Transverse colon (tissue), 3 donors: ENCODE measurements at regions not wholly inside any gene's neighbourhood (a gene's known extent, or its start where the extent isn't known, plus 50 kb on each side); places are given as distances from the start of the nearest gene placed in this dataset.
"Not testable (repeated sequence)": the region's sequence is repeated elsewhere in the genome, so short reads cannot be mapped to it uniquely, and the experiment has no call there.

Source experiments
- EP300 ChIP-seq: sonication (generic); formaldehyde crosslinking; IDR thresholded peaks from one replicate; pipeline ENCODE4 v1.6.1; 2017; ENCODE audit warnings: antibody characterized with exemption, low read depth
- TF ChIP-seq, protein P1 (sequence below), 5 experiments: fragments of 200-600 bp in 3 of 5; fragments of 450-650 bp in 2 of 5; sonication (generic) in 3 of 5; IDR thresholded peaks; 1 replicate in 2 of 5; 2 replicates in 3 of 5; pipeline ENCODE4 v1.5.1; 2016 to 2017; ENCODE audit warnings: antibody characterized with exemption in 5 of 5, inconsistent platforms in 3 of 5, mild to moderate bottlenecking in 2 of 5, moderate library complexity in 1 of 5

- TF ChIP-seq, protein P1, sequence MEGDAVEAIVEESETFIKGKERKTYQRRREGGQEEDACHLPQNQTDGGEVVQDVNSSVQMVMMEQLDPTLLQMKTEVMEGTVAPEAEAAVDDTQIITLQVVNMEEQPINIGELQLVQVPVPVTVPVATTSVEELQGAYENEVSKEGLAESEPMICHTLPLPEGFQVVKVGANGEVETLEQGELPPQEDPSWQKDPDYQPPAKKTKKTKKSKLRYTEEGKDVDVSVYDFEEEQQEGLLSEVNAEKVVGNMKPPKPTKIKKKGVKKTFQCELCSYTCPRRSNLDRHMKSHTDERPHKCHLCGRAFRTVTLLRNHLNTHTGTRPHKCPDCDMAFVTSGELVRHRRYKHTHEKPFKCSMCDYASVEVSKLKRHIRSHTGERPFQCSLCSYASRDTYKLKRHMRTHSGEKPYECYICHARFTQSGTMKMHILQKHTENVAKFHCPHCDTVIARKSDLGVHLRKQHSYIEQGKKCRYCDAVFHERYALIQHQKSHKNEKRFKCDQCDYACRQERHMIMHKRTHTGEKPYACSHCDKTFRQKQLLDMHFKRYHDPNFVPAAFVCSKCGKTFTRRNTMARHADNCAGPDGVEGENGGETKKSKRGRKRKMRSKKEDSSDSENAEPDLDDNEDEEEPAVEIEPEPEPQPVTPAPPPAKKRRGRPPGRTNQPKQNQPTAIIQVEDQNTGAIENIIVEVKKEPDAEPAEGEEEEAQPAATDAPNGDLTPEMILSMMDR (IDR thresholded peaks at IDR 0.05), result not testable (repeated sequence)
- not testable (repeated sequence) for TF ChIP-seq EP300
Observed at GRCh38 chr1:146530958-146531357, 302.1 kb upstream of the NOTCH2NLA start.
